Astrocyte (in vitro differentiated cells and primary cell): ENCODE measurements at regions not wholly inside any gene's neighbourhood (a gene's known extent, or its start where the extent isn't known, plus 50 kb on each side); places are given as distances from the start of the nearest gene placed in this dataset.
A peak's percentile ranks its signal among the peaks of the same experiment; 100 is the strongest.
"Not testable (repeated sequence)": the region's sequence is repeated elsewhere in the genome, so short reads cannot be mapped to it uniquely, and the experiment has no call there.

Experiments
- DNase-seq: peaks from one replicate; pipeline ENCODE4 v3.0.0-alpha.2; 2010; ENCODE audit warnings: low read depth
- FAIRE-seq: peaks from 2 replicates; lab custom pipeline; 2011; peaks lifted over from hg19 to GRCh38; lab: Jason Lieb, UNC
- H2AFZ ChIP-seq: 2 replicates; pipeline ENCODE4 v1.6.0; 2012; ENCODE audit warnings: low read depth, low read length, inconsistent platforms
- H3K27ac ChIP-seq: 2 replicates; pipeline ENCODE4 v1.5.1; 2011; ENCODE audit warnings: low read depth, low read length, inconsistent platforms
- H3K27me3 ChIP-seq: 2 replicates; pipeline ENCODE4 v1.6.0; 2011; ENCODE audit warnings: low read length, inconsistent platforms; ENCODE audit not compliant: insufficient read depth
- H3K36me3 ChIP-seq: 2 replicates; pipeline ENCODE4 v1.5.1; 2011; ENCODE audit warnings: low read length, inconsistent platforms; ENCODE audit not compliant: insufficient read depth
- H3K4me1 ChIP-seq: 2 replicates; pipeline ENCODE4 v1.5.1; 2011; ENCODE audit warnings: low read length, inconsistent platforms; ENCODE audit not compliant: insufficient read depth
- H3K4me2 ChIP-seq: 2 replicates; pipeline ENCODE4 v1.6.0; 2012; ENCODE audit warnings: low read length, inconsistent platforms
- H3K4me3 ChIP-seq: 2 replicates; pipeline ENCODE4 v1.5.1; 2011; ENCODE audit warnings: low read depth, mild to moderate bottlenecking, low read length, inconsistent platforms; ENCODE audit not compliant: insufficient read depth
- H3K79me2 ChIP-seq: 2 replicates; pipeline ENCODE4 v1.6.0; 2012; ENCODE audit warnings: mild to moderate bottlenecking, low read length, inconsistent platforms; ENCODE audit not compliant: insufficient read depth
- H3K9ac ChIP-seq: 2 replicates; pipeline ENCODE4 v1.6.0; 2012; ENCODE audit warnings: mild to moderate bottlenecking, low read length, inconsistent platforms
- H3K9me3 ChIP-seq: 2 replicates; pipeline ENCODE4 v1.5.1; 2012; ENCODE audit warnings: low read depth, mild to moderate bottlenecking, low read length, inconsistent platforms; ENCODE audit not compliant: insufficient read depth
- H4K20me1 ChIP-seq: 2 replicates; pipeline ENCODE4 v1.6.0; 2012; ENCODE audit warnings: low read length, inconsistent platforms; ENCODE audit not compliant: insufficient read depth
- H3K27ac Mint-ChIP-seq: one replicate; pipeline ENCODE4 v1.8.0; 2021; ENCODE audit warnings: mild to moderate bottlenecking, mixed read lengths; ENCODE audit not compliant: unreplicated experiment
- H3K27me3 Mint-ChIP-seq: one replicate; pipeline ENCODE4 v1.8.0; 2021; ENCODE audit warnings: low read depth, mixed read lengths; ENCODE audit not compliant: unreplicated experiment
- H3K36me3 Mint-ChIP-seq: one replicate; pipeline ENCODE4 v1.8.0; 2021; ENCODE audit warnings: low read depth, mixed read lengths; ENCODE audit not compliant: unreplicated experiment
- H3K4me1 Mint-ChIP-seq: one replicate; pipeline ENCODE4 v1.8.0; 2021; ENCODE audit warnings: low read depth, mixed read lengths; ENCODE audit not compliant: unreplicated experiment
- H3K4me3 Mint-ChIP-seq: one replicate; pipeline ENCODE4 v1.8.0; 2021; ENCODE audit warnings: mild to moderate bottlenecking, moderate library complexity, mixed read lengths; ENCODE audit not compliant: unreplicated experiment
- H3K9me3 Mint-ChIP-seq: one replicate; pipeline ENCODE4 v1.8.0; 2021; ENCODE audit warnings: mild to moderate bottlenecking, mixed read lengths; ENCODE audit not compliant: unreplicated experiment
- EZH2 ChIP-seq: IDR thresholded peaks from 2 replicates; pipeline ENCODE4 v1.6.1; 2012; ENCODE audit warnings: mild to moderate bottlenecking, low read length, inconsistent platforms; ENCODE audit not compliant: insufficient read depth
- TF ChIP-seq, protein P1 (sequence below): IDR thresholded peaks from 2 replicates; pipeline ENCODE4 v1.5.1; 2011; ENCODE audit warnings: low read depth, mild to moderate bottlenecking, inconsistent platforms, low read length, moderate library complexity; ENCODE audit not compliant: insufficient read depth

GRCh38 chrX:35292522-35292921 lies 349.9 kb downstream of the FAM47B start:
- no peak for FAIRE-seq

DNA sequence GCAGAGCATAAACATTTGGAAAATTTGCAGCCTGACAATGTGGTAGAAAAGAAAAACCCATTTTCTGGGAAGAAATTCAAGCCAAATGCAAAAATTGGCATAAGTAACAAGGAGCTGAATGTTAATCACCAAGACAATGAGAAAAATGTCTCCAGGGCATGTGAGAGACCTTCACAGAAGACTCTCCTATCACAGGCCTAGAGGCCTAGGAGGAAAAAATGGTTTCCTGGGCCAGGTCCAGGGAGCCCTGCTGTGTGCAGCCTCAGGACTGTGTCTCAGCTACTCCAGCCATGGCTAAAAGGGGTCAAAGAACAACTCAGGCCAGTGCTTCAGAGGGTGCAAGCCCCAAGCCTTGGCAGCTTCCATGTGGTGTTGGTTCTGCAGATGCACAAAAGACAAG lies 362.4 kb downstream of the FAM47B start:
- H3K9ac ChIP-seq, H3K36me3 ChIP-seq, H3K4me2 ChIP-seq, H3K4me3 ChIP-seq, H3K9me3 Mint-ChIP-seq, H3K36me3 Mint-ChIP-seq, H3K4me1 ChIP-seq, H4K20me1 ChIP-seq, H3K27ac ChIP-seq, H3K27ac Mint-ChIP-seq, H3K4me1 Mint-ChIP-seq, H3K27me3 ChIP-seq, H3K4me3 Mint-ChIP-seq, DNase-seq, H3K79me2 ChIP-seq, H2AFZ ChIP-seq, H3K27me3 Mint-ChIP-seq, H3K9me3 ChIP-seq: not testable (repeated sequence)
- FAIRE-seq, result peak; percentile 67

More at GRCh38 chrX:35292522-35292921, 349.9 kb downstream of the FAM47B start:
- H3K27ac ChIP-seq, result no peak overlapping the region
- no peaks in the 10 kb centered on the region for H3K9me3 Mint-ChIP-seq
- no peaks in the 10 kb centered on the region for H3K4me1 Mint-ChIP-seq
- H4K20me1 ChIP-seq, result no peaks in the 10 kb centered on the region
- H3K9ac ChIP-seq, result no peak overlapping the region
- no peaks in the 10 kb centered on the region for H3K4me1 ChIP-seq
- no peaks in the 10 kb centered on the region for H3K36me3 ChIP-seq
- H3K79me2 ChIP-seq, result no peaks in the 10 kb centered on the region
- no peaks in the 10 kb centered on the region for H3K9me3 ChIP-seq
- H3K27me3 ChIP-seq, result no peaks in the 10 kb centered on the region
- H3K27me3 Mint-ChIP-seq, result no peaks in the 10 kb centered on the region
- TF ChIP-seq, protein P1, sequence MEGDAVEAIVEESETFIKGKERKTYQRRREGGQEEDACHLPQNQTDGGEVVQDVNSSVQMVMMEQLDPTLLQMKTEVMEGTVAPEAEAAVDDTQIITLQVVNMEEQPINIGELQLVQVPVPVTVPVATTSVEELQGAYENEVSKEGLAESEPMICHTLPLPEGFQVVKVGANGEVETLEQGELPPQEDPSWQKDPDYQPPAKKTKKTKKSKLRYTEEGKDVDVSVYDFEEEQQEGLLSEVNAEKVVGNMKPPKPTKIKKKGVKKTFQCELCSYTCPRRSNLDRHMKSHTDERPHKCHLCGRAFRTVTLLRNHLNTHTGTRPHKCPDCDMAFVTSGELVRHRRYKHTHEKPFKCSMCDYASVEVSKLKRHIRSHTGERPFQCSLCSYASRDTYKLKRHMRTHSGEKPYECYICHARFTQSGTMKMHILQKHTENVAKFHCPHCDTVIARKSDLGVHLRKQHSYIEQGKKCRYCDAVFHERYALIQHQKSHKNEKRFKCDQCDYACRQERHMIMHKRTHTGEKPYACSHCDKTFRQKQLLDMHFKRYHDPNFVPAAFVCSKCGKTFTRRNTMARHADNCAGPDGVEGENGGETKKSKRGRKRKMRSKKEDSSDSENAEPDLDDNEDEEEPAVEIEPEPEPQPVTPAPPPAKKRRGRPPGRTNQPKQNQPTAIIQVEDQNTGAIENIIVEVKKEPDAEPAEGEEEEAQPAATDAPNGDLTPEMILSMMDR, result no peak
- TF ChIP-seq EZH2, result no peak
- H3K4me3 ChIP-seq, result no peak overlapping the region
- H2AFZ ChIP-seq, result no peak overlapping the region
- no peak overlapping the region for H3K27ac Mint-ChIP-seq
- no peak overlapping the region for H3K4me2 ChIP-seq
- no peak overlapping the region for H3K4me3 Mint-ChIP-seq
- H3K36me3 Mint-ChIP-seq, result no peaks in the 10 kb centered on the region
- DNase-seq, result no peak

GRCh38 chrX:35339796-35340195 lies 397.2 kb downstream of the FAM47B start:
- H3K79me2 ChIP-seq, result no peaks in the 10 kb centered on the region
- H3K9ac ChIP-seq, result no peak overlapping the region
- H3K4me1 Mint-ChIP-seq, result no peaks in the 10 kb centered on the region
- H2AFZ ChIP-seq, result no peak overlapping the region
- TF ChIP-seq, protein P1, result no peak
- TF ChIP-seq EZH2, result no peak
- DNase-seq (no peak), FAIRE-seq (no peak)
- no peaks in the 10 kb centered on the region for H3K9me3 Mint-ChIP-seq
- no peak overlapping the region for H3K27ac Mint-ChIP-seq
- H3K36me3 ChIP-seq, result no peaks in the 10 kb centered on the region
- no peaks in the 10 kb centered on the region for H3K27me3 ChIP-seq
- H3K27me3 Mint-ChIP-seq, result no peaks in the 10 kb centered on the region
- H3K4me3 ChIP-seq, result no peak overlapping the region
- no peaks in the 10 kb centered on the region for H3K9me3 ChIP-seq
- no peak overlapping the region for H3K4me3 Mint-ChIP-seq
- no peaks in the 10 kb centered on the region for H4K20me1 ChIP-seq
- H3K36me3 Mint-ChIP-seq, result no peaks in the 10 kb centered on the region
- no peaks in the 10 kb centered on the region for H3K4me1 ChIP-seq
- H3K4me2 ChIP-seq, result no peak overlapping the region
- no peak overlapping the region for H3K27ac ChIP-seq
